B cell (primary cell): ENCODE measurements at regions not wholly inside any gene's neighbourhood (a gene's known extent, or its start where the extent isn't known, plus 50 kb on each side); places are given as distances from the start of the nearest gene placed in this dataset.
"Not testable (repeated sequence)": the region's sequence is repeated elsewhere in the genome, so short reads cannot be mapped to it uniquely, and the experiment has no call there.

Experiments
- ATAC-seq: fragments of 200-7000 bp; cut with Tn5 transposase; one replicate; pipeline ENCODE4 v1.10.0; 2021; ENCODE audit warnings: low read depth, mild to moderate bottlenecking, moderate number of reproducible peaks, moderate library complexity
- CTCF ChIA-PET: fragments of 350-600 bp; sonication (Branson Sonifier 250); formaldehyde crosslinking; loops from one replicate; lab custom pipeline; 2021; ENCODE audit warnings: antibody characterized with exemption, inconsistent platforms; lab: Charles Lee
- POLR2A ChIA-PET: fragments of 350-600 bp; sonication (Branson Sonifier 250); formaldehyde crosslinking; loops from one replicate; lab custom pipeline; 2021; ENCODE audit warnings: antibody characterized with exemption; lab: Charles Lee
- DNase-seq: peaks from one replicate; pipeline ENCODE4 v3.0.0; 2013
- H2AFZ ChIP-seq: 2 replicates; pipeline ENCODE4 v1.6.1; 2012; ENCODE audit warnings: mild to moderate bottlenecking, low read depth, low read length; ENCODE audit not compliant: insufficient read depth, poor library complexity, severe bottlenecking
- H3K27ac ChIP-seq, 2 donors: 1 replicate in 1 of 2; 2 replicates in 1 of 2; pipeline ENCODE4 v1.5.1; 2012 to 2013; ENCODE audit warnings: low read length in 2 of 2, mild to moderate bottlenecking in 2 of 2, moderate library complexity in 1 of 2
- H3K27me3 ChIP-seq, 4 experiments: fragments of 200-600 bp in 1 of 4; sonication (generic) in 1 of 4; replicated peaks in 1 of 4; 1 replicate in 2 of 4; 2 replicates in 2 of 4; pipeline versions ENCODE4 v1.6.1 to v1.7.0; 2013 to 2016; ENCODE audit warnings: low read length in 3 of 4, mild to moderate bottlenecking in 2 of 4, mixed read lengths in 1 of 4, moderate library complexity in 1 of 4; ENCODE audit not compliant: insufficient read depth in 4 of 4, control insufficient read depth in 3 of 4; ENCODE audit errors: control extremely low read depth in 1 of 4
- H3K36me3 ChIP-seq, 2 experiments: replicated peaks in 1 of 2; 1 replicate in 1 of 2; 2 replicates in 1 of 2; pipeline versions ENCODE4 v1.6.1 to v1.7.1; 2013; ENCODE audit warnings: low read length in 1 of 2; ENCODE audit not compliant: insufficient read depth in 2 of 2, control insufficient read depth in 1 of 2; ENCODE audit errors: control extremely low read depth in 1 of 2, extremely low read depth in 1 of 2
- H3K4me1 ChIP-seq, 2 donors: fragments of 200-600 bp in 1 of 2; sonication (generic) in 1 of 2; 1 replicate in 1 of 2; 2 replicates in 1 of 2; pipeline versions ENCODE4 v1.5.1 to v1.6.1; 2013 to 2017; ENCODE audit warnings: low read length in 2 of 2; ENCODE audit not compliant: control insufficient read depth in 2 of 2, insufficient read depth in 2 of 2
- H3K4me2 ChIP-seq: replicated peaks from 2 replicates; pipeline ENCODE3; 2012; ENCODE audit warnings: mild to moderate bottlenecking, low read depth, low read length; ENCODE audit not compliant: poor library complexity, severe bottlenecking
- H3K4me3 ChIP-seq, 5 experiments: fragments of 200-600 bp in 1 of 5; sonication (generic) in 1 of 5; 1 replicate in 3 of 5; 2 replicates in 2 of 5; pipeline versions ENCODE4 v1.5.1 to v1.7.0; 2011 to 2016; ENCODE audit warnings: low read length in 4 of 5, mild to moderate bottlenecking in 4 of 5, low read depth in 2 of 5, control low read depth in 1 of 5, moderate library complexity in 1 of 5; ENCODE audit not compliant: insufficient read depth in 1 of 5; ENCODE audit errors: control extremely low read depth in 1 of 5, extremely low read depth in 1 of 5
- H3K79me2 ChIP-seq: fragments of 200-600 bp; sonication (generic); one replicate; pipeline ENCODE4 v1.6.0; 2016; ENCODE audit warnings: low read length; ENCODE audit not compliant: control insufficient read depth, insufficient read depth
- H3K9ac ChIP-seq: fragments of 200-600 bp; sonication (generic); 2 replicates; pipeline ENCODE4 v1.6.1; 2017; ENCODE audit warnings: mild to moderate bottlenecking, low read length, moderate library complexity
- H3K9me3 ChIP-seq, 3 donors: one replicate each; pipeline versions ENCODE4 v1.6.1 to v1.7.1; 2013; ENCODE audit warnings: low read length in 2 of 3; ENCODE audit not compliant: control insufficient read depth in 2 of 3, insufficient read depth in 1 of 3; ENCODE audit errors: control extremely low read depth in 1 of 3
- H4K20me1 ChIP-seq: 2 replicates; pipeline ENCODE4 v1.6.0; 2012; ENCODE audit warnings: mild to moderate bottlenecking, low read length; ENCODE audit not compliant: insufficient read depth, control insufficient read depth, poor library complexity, severe bottlenecking
- H3K27ac Mint-ChIP-seq: one replicate; pipeline ENCODE4 v1.8.0; 2021; ENCODE audit warnings: mixed read lengths
- H3K27me3 Mint-ChIP-seq: one replicate; pipeline ENCODE4 v1.8.0; 2021; ENCODE audit warnings: mixed read lengths
- H3K4me1 Mint-ChIP-seq: one replicate; pipeline ENCODE4 v1.8.0; 2021; ENCODE audit warnings: mixed read lengths
- H3K4me3 Mint-ChIP-seq: one replicate; pipeline ENCODE4 v1.8.0; 2021; ENCODE audit warnings: mixed read lengths
- H3K9me3 Mint-ChIP-seq: one replicate; pipeline ENCODE4 v1.8.0; 2022; ENCODE audit warnings: mixed read lengths; ENCODE audit not compliant: insufficient read depth
- CTCF ChIP-seq: fragments of 200-600 bp; IDR thresholded peaks from one replicate; pipeline ENCODE4 v1.8.0; 2022; ENCODE audit warnings: antibody characterized with exemption, mild to moderate bottlenecking
- EZH2 ChIP-seq: IDR thresholded peaks from 2 replicates; pipeline ENCODE4 v1.6.1; 2012; ENCODE audit warnings: borderline replicate concordance, low read depth, mild to moderate bottlenecking, moderate library complexity, low read length; ENCODE audit not compliant: insufficient read depth, poor library complexity, severe bottlenecking
- WGBS: methylation state at CpG from one replicate; pipeline ENCODE4 v1.1.5; 2013; ENCODE audit warnings: missing lambda C conversion rate; ENCODE audit not compliant: insufficient coverage; 5-methylcytosine and 5-hydroxymethylcytosine counted together
- intact Hi-C: fragments of 100-400 bp; cut with micrococcal nuclease; formaldehyde crosslinking; loops from one replicate; pipeline ENCODE4 v1.10.0; 2022

GRCh38 chr6:65979120-65979519, 272.1 kb upstream of the EYS start:
- CTCF ChIA-PET: no interaction called here
- H3K9ac ChIP-seq: no peak overlapping the region
- Mint-ChIP-seq H3K27me3 (no peaks in the 10 kb centered on the region), H3K4me1 (no peaks in the 10 kb centered on the region), H3K4me3 (no peak overlapping the region), H3K27ac (no peak overlapping the region), H3K9me3 (peaks cover 12% of the 10 kb centered on the region)
- no peak overlapping the region for H2AFZ ChIP-seq
- H3K36me3 ChIP-seq: no peaks in the 10 kb centered on the region
- H4K20me1 ChIP-seq: no peaks in the 10 kb centered on the region
- no peak overlapping the region for H3K27ac ChIP-seq
- H3K4me1 ChIP-seq: no peaks in the 10 kb centered on the region
- H3K4me2 ChIP-seq: no peak overlapping the region
- WGBS: 92% methylated on average over 2 of the region's 2 CpGs
- no peak for DNase-seq
- intact Hi-C loops: no loop called here
- POLR2A ChIA-PET: no interaction called here
- no peaks in the 10 kb centered on the region for H3K79me2 ChIP-seq
- no peak for TF ChIP-seq EZH2
- TF ChIP-seq CTCF: no peak
- H3K27me3 ChIP-seq: no peaks in the 10 kb centered on the region
- H3K9me3 ChIP-seq: no peaks in the 10 kb centered on the region
- H3K4me3 ChIP-seq: no peak overlapping the region
- no peak for ATAC-seq

- H3K9me3 Mint-ChIP-seq, H2AFZ ChIP-seq, H3K4me1 Mint-ChIP-seq, ATAC-seq, H3K4me1 ChIP-seq, H3K27me3 ChIP-seq, DNase-seq, H3K36me3 ChIP-seq, H3K79me2 ChIP-seq, intact Hi-C loops, CTCF ChIA-PET, H3K27ac Mint-ChIP-seq, H3K27ac ChIP-seq, POLR2A ChIA-PET, H3K9me3 ChIP-seq, H3K4me3 ChIP-seq, H3K4me2 ChIP-seq, H4K20me1 ChIP-seq, H3K9ac ChIP-seq, H3K27me3 Mint-ChIP-seq, H3K4me3 Mint-ChIP-seq: not testable (repeated sequence)
- 67% methylated on average over 1 of the region's 9 CpGs for WGBS
Observed at GRCh38 chr6:65971252-65971651, 264.2 kb upstream of the EYS start.
